Karpas-422 (cell line): ENCODE measurements at regions not wholly inside any gene's neighbourhood (a gene's known extent, or its start where the extent isn't known, plus 50 kb on each side); places are given as distances from the start of the nearest gene placed in this dataset.

Experiments
- DNase-seq: peaks from one replicate; pipeline ENCODE4 v3.0.0-alpha.2; 2015
- H2AFZ ChIP-seq: fragments of 200-600 bp; sonication (generic); 2 replicates; pipeline ENCODE4 v1.6.1; 2014; ENCODE audit warnings: antibody characterized with exemption, low read length, mixed read lengths
- H3K27ac ChIP-seq: fragments of 200-600 bp; sonication (generic); 2 replicates; pipeline ENCODE4 v1.5.1; 2014; ENCODE audit warnings: mild to moderate bottlenecking, low read length, moderate library complexity
- H3K27me3 ChIP-seq: fragments of 200-600 bp; sonication (generic); 2 replicates; pipeline ENCODE4 v1.6.1; 2014; ENCODE audit warnings: low read length, mixed read lengths
- H3K36me3 ChIP-seq: fragments of 200-600 bp; sonication (generic); 2 replicates; pipeline ENCODE4 v1.6.1; 2014; ENCODE audit warnings: low read length, mixed read lengths; ENCODE audit not compliant: insufficient read depth
- H3K4me1 ChIP-seq: fragments of 200-600 bp; sonication (generic); 2 replicates; pipeline ENCODE4 v1.6.1; 2014; ENCODE audit warnings: mild to moderate bottlenecking, low read length, mixed read lengths
- H3K4me2 ChIP-seq: fragments of 200-600 bp; sonication (generic); 2 replicates; pipeline ENCODE4 v1.6.1; 2014; ENCODE audit warnings: low read length, low read depth, mild to moderate bottlenecking; ENCODE audit not compliant: poor library complexity, severe bottlenecking
- H3K4me3 ChIP-seq: fragments of 200-600 bp; sonication (generic); 2 replicates; pipeline ENCODE4 v1.5.1; 2014; ENCODE audit warnings: mild to moderate bottlenecking, antibody characterized with exemption, low read length, mixed read lengths
- H3K79me2 ChIP-seq: fragments of 200-600 bp; sonication (generic); 2 replicates; pipeline ENCODE4 v1.6.1; 2014; ENCODE audit warnings: mild to moderate bottlenecking, low read length, mixed read lengths
- H3K9ac ChIP-seq: fragments of 200-600 bp; sonication (generic); 2 replicates; pipeline ENCODE4 v1.6.0; 2014; ENCODE audit warnings: low read length
- H3K9me2 ChIP-seq: fragments of 200-600 bp; sonication (generic), shearing (Covaris generic); replicated peaks from 2 replicates; pipeline ENCODE4 v1.6.0; 2014; ENCODE audit warnings: mild to moderate bottlenecking, low read length, moderate library complexity; ENCODE audit not compliant: insufficient read depth
- H3K9me3 ChIP-seq: fragments of 300-700, 200-600 bp; sonication (generic); 2 replicates; pipeline ENCODE4 v1.6.1; 2014; ENCODE audit warnings: low read length, mixed read lengths
- H4K20me1 ChIP-seq: fragments of 200-600 bp; sonication (generic); 2 replicates; pipeline ENCODE4 v1.6.1; 2014; ENCODE audit warnings: mild to moderate bottlenecking, antibody characterized with exemption, low read length, low read depth; ENCODE audit not compliant: insufficient read depth

DNA sequence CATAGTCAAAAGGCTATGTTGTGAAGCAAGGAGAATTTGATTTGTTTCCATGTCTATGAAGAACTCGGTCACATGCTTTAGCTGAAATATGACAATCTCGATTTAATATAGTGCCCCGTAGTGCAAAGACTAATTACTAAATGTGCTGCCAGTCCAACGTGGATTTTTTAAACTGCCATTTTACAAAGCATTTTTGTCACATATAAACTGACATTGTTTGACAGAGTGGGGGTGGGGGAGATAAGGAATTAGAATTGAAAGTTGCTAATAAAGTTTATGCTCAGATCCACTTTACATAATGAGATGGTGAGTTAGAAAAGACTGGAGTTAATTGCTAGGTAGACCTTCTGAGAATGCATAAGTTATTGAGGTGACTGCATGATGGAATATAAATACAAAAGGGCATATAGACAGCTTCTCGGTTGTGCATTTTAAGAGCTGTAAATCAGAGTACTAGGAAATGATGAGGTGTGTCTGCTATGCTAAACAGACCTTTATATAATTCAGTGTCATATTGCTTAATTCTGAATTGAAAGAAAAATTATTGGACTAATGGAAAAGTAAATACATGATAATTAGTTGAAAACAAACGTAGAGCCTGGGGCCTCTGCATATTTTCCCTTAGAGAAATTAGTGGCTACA, 158.9 kb upstream of the MTNR1B start:
- Histone ChIP-seq H3K4me2 (no peak overlapping the region), H3K27ac (no peak overlapping the region), H3K4me3 (no peak overlapping the region), H3K9me2 (no peaks in the 10 kb centered on the region), H2AFZ (no peak overlapping the region), H3K27me3 (no peaks in the 10 kb centered on the region), H3K9ac (no peak overlapping the region), H4K20me1 (no peaks in the 10 kb centered on the region), H3K36me3 (no peaks in the 10 kb centered on the region), H3K4me1 (no peaks in the 10 kb centered on the region), H3K79me2 (no peaks in the 10 kb centered on the region), H3K9me3 (no peaks in the 10 kb centered on the region)
- DNase-seq, result no peak

DNA sequence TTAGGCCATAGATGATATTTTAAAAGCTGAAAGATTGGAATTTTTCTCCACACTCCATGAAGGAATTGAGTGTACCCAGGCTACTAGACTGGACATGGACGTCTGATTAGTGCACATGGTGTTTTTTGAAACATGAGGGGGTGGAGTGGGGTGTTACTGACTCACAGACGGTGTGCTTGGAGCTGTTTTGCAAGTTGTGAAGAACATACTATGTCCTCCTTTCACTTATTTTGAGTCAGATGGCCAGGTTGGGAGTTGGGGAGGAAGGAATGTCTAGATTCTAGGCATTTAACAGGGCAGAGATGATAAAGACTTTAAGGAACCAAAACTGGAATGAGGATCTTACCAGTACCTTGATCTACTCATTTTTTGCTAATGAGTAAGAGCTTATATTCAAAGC, 158.1 kb upstream of the MTNR1B start:
- Histone ChIP-seq H3K27me3 (no peaks in the 10 kb centered on the region), H3K4me2 (no peak overlapping the region), H3K36me3 (no peaks in the 10 kb centered on the region), H3K9ac (no peak overlapping the region), H3K4me3 (no peak overlapping the region), H4K20me1 (no peaks in the 10 kb centered on the region), H3K9me3 (no peaks in the 10 kb centered on the region), H3K27ac (no peak overlapping the region), H2AFZ (no peak overlapping the region), H3K9me2 (no peaks in the 10 kb centered on the region), H3K4me1 (no peaks in the 10 kb centered on the region), H3K79me2 (no peaks in the 10 kb centered on the region)
- no peak for DNase-seq

DNA sequence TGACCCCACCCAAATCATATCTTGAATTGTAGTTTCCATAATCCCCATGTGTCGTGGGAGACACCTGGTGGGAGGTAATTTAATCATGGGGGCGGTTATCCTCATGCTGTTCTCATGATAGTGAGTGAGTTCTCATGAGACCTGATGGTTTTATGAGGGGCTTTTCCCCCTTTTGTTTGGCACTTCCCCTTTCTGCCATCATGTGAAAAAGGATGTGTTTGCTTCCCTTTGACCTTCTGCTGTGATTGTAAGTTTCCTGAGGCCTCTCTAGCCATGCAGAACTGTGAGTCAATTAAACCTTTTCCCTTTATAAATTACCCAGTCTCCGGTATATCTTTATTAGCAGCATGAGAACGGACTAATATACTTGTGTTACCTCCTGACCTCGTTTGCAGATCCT, 156.6 kb upstream of the MTNR1B start:
- Histone ChIP-seq H4K20me1 (no peaks in the 10 kb centered on the region), H3K9ac (no peak overlapping the region), H3K27ac (no peak overlapping the region), H3K36me3 (no peaks in the 10 kb centered on the region), H3K9me2 (no peaks in the 10 kb centered on the region), H3K4me2 (no peak overlapping the region), H3K9me3 (no peaks in the 10 kb centered on the region), H3K27me3 (0 out of 2 replicates have a peak, but pooled peaks cover 3% of the 10 kb centered on the region), H3K4me1 (no peaks in the 10 kb centered on the region), H2AFZ (no peak overlapping the region), H3K4me3 (no peak overlapping the region), H3K79me2 (no peaks in the 10 kb centered on the region)
- DNase-seq, result no peak

DNA sequence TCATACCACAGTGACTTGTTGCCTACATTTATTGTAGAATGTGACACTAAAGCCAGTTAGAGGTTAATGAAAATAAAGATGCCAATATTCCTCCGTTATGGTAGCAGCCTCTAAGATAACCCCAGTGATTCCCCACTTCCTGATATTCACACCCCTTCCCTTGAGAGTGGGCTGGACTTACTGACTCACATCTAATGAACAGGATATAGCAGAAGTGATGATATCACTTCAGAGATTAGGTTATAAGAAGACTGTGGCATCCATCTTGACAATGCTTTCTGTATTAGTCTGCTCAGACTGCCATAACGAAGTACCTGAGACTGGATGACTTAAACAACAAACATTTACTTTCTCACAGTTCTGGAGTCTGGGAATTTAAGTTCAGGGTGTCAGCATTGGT, 149.6 kb upstream of the MTNR1B start:
- no peaks in the 10 kb centered on the region for H3K9me3 ChIP-seq
- H3K27ac ChIP-seq, result no peak overlapping the region
- H3K36me3 ChIP-seq, result no peaks in the 10 kb centered on the region
- no peaks in the 10 kb centered on the region for H3K79me2 ChIP-seq
- H3K9ac ChIP-seq, result no peak overlapping the region
- H3K4me3 ChIP-seq, result no peak overlapping the region
- no peak for DNase-seq
- no peaks in the 10 kb centered on the region for H4K20me1 ChIP-seq
- no peak overlapping the region for H3K4me2 ChIP-seq
- no peaks in the 10 kb centered on the region for H3K9me2 ChIP-seq
- H2AFZ ChIP-seq, result no peak overlapping the region
- no peaks in the 10 kb centered on the region for H3K4me1 ChIP-seq
- peaks cover 3% of the 10 kb centered on the region; the same call in 1 of the 2 replicates for H3K27me3 ChIP-seq

DNA sequence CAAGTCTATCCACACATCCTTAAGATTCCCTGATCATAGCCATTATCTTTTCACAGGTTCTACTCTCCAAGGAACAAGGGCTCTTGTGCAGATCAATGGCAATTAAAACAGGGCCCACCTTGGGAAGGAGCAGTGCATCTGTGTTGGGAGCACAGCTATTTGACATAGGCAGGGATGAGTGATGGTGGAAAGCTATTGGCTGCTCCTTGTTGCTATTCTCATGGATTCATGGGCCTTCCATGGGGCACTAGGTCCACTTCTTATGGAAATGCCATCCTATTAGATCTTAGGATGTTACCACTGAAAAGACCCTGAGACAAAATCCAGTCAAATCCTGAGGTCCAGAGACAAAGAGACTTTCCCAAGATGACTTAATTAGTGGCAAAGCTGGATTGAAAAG, 148.6 kb upstream of the MTNR1B start:
- H3K79me2 ChIP-seq, result no peaks in the 10 kb centered on the region
- no peaks in the 10 kb centered on the region for H3K9me3 ChIP-seq
- no peaks in the 10 kb centered on the region for H4K20me1 ChIP-seq
- H3K9me2 ChIP-seq, result no peaks in the 10 kb centered on the region
- peaks cover 3% of the 10 kb centered on the region; the same call in 1 of the 2 replicates for H3K27me3 ChIP-seq
- no peak overlapping the region for H2AFZ ChIP-seq
- H3K27ac ChIP-seq, result no peak overlapping the region
- no peaks in the 10 kb centered on the region for H3K36me3 ChIP-seq
- H3K4me3 ChIP-seq, result no peak overlapping the region
- DNase-seq, result no peak
- no peak overlapping the region for H3K9ac ChIP-seq
- no peaks in the 10 kb centered on the region for H3K4me1 ChIP-seq
- no peak overlapping the region for H3K4me2 ChIP-seq

DNA sequence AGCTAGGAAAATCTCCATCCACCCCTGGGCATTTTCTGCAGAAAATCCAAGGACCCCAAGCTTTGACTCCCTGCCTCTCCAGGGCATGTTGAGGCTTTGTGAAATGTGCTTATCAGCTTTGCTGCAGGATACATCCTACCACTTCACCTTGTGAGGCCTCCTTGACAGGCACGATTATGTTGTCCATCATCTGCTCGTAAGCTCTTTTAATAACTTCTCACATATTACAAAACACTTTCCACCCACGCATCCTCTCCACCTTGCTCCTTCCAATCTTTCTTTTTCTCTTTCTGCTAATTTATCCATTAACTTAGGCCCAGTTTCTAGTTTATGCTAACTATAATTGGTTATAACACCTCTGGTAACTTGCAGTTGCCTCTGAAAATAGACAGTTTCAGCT, 147.0 kb upstream of the MTNR1B start:
- no peaks in the 10 kb centered on the region for H4K20me1 ChIP-seq
- H3K36me3 ChIP-seq, result no peaks in the 10 kb centered on the region
- no peaks in the 10 kb centered on the region for H3K4me1 ChIP-seq
- H3K9ac ChIP-seq, result no peak overlapping the region
- peaks cover 2% of the 10 kb centered on the region; the same call in 1 of the 2 replicates for H3K27me3 ChIP-seq
- no peak overlapping the region for H2AFZ ChIP-seq
- H3K79me2 ChIP-seq, result no peaks in the 10 kb centered on the region
- no peaks in the 10 kb centered on the region for H3K9me3 ChIP-seq
- H3K4me2 ChIP-seq, result no peak overlapping the region
- H3K27ac ChIP-seq, result no peak overlapping the region
- no peak for DNase-seq
- no peak overlapping the region for H3K4me3 ChIP-seq
- H3K9me2 ChIP-seq, result no peaks in the 10 kb centered on the region

DNA sequence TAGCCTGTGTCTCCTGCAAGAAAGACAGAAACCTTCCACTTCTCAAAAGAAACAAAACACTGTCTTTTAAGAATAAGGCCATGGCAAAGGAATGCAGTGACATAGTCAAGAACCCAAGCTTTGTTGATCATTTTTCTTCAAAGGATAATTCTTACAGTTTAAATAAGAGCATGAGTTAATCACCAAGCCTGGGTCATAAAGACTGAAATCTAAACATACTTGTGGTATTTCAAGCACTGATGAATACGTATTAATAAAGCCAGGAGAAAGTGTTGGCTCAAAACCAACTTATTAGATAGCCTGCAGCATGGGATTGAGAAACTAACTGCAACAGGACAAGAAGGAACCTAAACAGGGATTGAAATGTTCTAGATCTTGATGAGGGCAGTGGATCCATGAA, 143.3 kb upstream of the MTNR1B start:
- no peaks in the 10 kb centered on the region for H3K36me3 ChIP-seq
- no peak overlapping the region for H3K4me2 ChIP-seq
- no peak overlapping the region for H3K9ac ChIP-seq
- no peaks in the 10 kb centered on the region for H3K9me2 ChIP-seq
- H3K4me1 ChIP-seq, result peaks cover 14% of the 10 kb centered on the region
- no peaks in the 10 kb centered on the region; the same call in 1 of the 2 replicates for H3K27me3 ChIP-seq
- H3K4me3 ChIP-seq, result no peak overlapping the region
- no peaks in the 10 kb centered on the region for H3K9me3 ChIP-seq
- H2AFZ ChIP-seq, result no peak overlapping the region
- DNase-seq, result no peak
- H4K20me1 ChIP-seq, result no peaks in the 10 kb centered on the region
- no peaks in the 10 kb centered on the region for H3K79me2 ChIP-seq
- H3K27ac ChIP-seq, result no peak overlapping the region

DNA sequence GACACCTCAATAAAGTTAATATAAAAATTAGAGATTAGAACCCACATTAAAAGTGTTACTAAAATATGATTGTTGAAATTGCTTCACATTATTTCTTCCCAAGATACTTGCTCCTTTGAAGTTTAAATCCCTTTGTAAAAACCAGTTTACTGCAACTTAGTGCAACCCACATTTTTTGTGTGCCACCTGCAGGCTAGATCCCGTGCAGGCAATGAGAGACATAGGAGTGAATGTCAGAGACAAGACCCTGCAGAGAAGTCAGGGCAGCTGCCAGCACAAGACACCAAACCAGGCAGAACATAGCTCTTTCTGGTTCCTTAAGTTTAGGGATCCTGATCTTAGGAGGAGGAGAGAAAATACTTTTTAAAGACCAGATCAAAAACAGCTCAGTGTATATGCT, 142.8 kb upstream of the MTNR1B start:
- no peaks in the 10 kb centered on the region for H3K36me3 ChIP-seq

More for the DNA sequence above, 142.8 kb upstream of the MTNR1B start:
- Histone ChIP-seq H3K9me3 (no peaks in the 10 kb centered on the region), H3K4me2 (no peak overlapping the region), H3K27ac (no peak overlapping the region), H3K9ac (no peak overlapping the region), H3K9me2 (no peaks in the 10 kb centered on the region), H3K4me1 (peaks cover 15% of the 10 kb centered on the region), H2AFZ (no peak overlapping the region), H4K20me1 (no peaks in the 10 kb centered on the region), H3K4me3 (no peak overlapping the region), H3K79me2 (no peaks in the 10 kb centered on the region), H3K27me3 (no peaks in the 10 kb centered on the region; the same call in 1 of the 2 replicates)
- peak; percentile 59 for DNase-seq
